SK-N-SH treated with all-trans-retinoic acid at 6 μM for 48 hours (cell line): ENCODE measurements at regions not wholly inside any gene's neighbourhood (a gene's known extent, or its start where the extent isn't known, plus 50 kb on each side); places are given as distances from the start of the nearest gene placed in this dataset.

Experiments used
- ATAC-seq: fragments of 200-7000 bp; cut with Tn5 transposase; 3 replicates; pipeline ENCODE4 v1.9.1; 2020; ENCODE audit warnings: mild to moderate bottlenecking, moderate library complexity
- ARNTL ChIP-seq: fragments of 450-650 bp; formaldehyde crosslinking; IDR thresholded peaks from 2 replicates; pipeline ENCODE4 v1.5.0; 2020; ENCODE audit warnings: low read depth, mild to moderate bottlenecking, moderate library complexity, borderline replicate concordance
- BACH2 ChIP-seq: fragments of 250-450 bp; sonication (Bioruptor Pico); IDR thresholded peaks from 2 replicates; pipeline ENCODE4 v1.9.0; 2021; ENCODE audit warnings: mild to moderate bottlenecking, borderline replicate concordance
- CREB5 ChIP-seq: fragments of 250-450 bp; sonication (Bioruptor Pico); IDR thresholded peaks from 2 replicates; pipeline ENCODE4 v1.5.1; 2020; ENCODE audit warnings: low read depth, mild to moderate bottlenecking, moderate library complexity
- CSDC2 ChIP-seq: fragments of 250-450 bp; sonication (Bioruptor Pico); IDR thresholded peaks from 2 replicates; pipeline ENCODE4 v1.5.0; 2020; ENCODE audit warnings: mild to moderate bottlenecking, moderate library complexity
- ESRRG ChIP-seq: fragments of 250-450 bp; sonication (Bioruptor Pico); IDR thresholded peaks from 2 replicates; pipeline ENCODE4 v1.6.1; 2021; ENCODE audit warnings: mild to moderate bottlenecking
- GLIS3 ChIP-seq: fragments of 250-450 bp; sonication (Bioruptor Pico); IDR thresholded peaks from 2 replicates; pipeline ENCODE4 v1.5.0; 2020; ENCODE audit warnings: mild to moderate bottlenecking, moderate library complexity
- ISL1 ChIP-seq: fragments of 250-450 bp; sonication (Bioruptor Pico); IDR thresholded peaks from 2 replicates; pipeline ENCODE4 v2.1.2; 2022; ENCODE audit warnings: mild to moderate bottlenecking, moderate library complexity
- OSR1 ChIP-seq: fragments of 250-450 bp; sonication (Bioruptor Pico); IDR thresholded peaks from 2 replicates; pipeline ENCODE4 v1.8.0; 2022; ENCODE audit warnings: moderate library complexity, mild to moderate bottlenecking, inconsistent platforms
- PPARA ChIP-seq: fragments of 250-450 bp; sonication (Bioruptor Pico); IDR thresholded peaks from 2 replicates; pipeline ENCODE4 v1.5.0; 2020; ENCODE audit warnings: mild to moderate bottlenecking, borderline replicate concordance
- RARB ChIP-seq: fragments of 250-450 bp; sonication (Bioruptor Pico); IDR thresholded peaks from 2 replicates; pipeline ENCODE4 v1.8.0; 2021; ENCODE audit warnings: mild to moderate bottlenecking, moderate library complexity
- SNAI2 ChIP-seq: fragments of 250-450 bp; sonication (Bioruptor Pico); IDR thresholded peaks from 2 replicates; pipeline ENCODE4 v1.5.0; 2020; ENCODE audit warnings: mild to moderate bottlenecking, moderate library complexity
- TCF4 ChIP-seq: fragments of 250-450 bp; sonication (Bioruptor Pico); IDR thresholded peaks from 2 replicates; pipeline ENCODE4 v1.8.0; 2021; ENCODE audit warnings: mild to moderate bottlenecking, moderate library complexity, borderline replicate concordance
- TOX ChIP-seq: fragments of 250-450 bp; sonication (Bioruptor Pico); IDR thresholded peaks from 2 replicates; pipeline ENCODE4 v1.8.0; 2021; ENCODE audit warnings: mild to moderate bottlenecking, moderate library complexity, borderline replicate concordance
- ZC3H10 ChIP-seq: fragments of 250-450 bp; sonication (Bioruptor Pico); IDR thresholded peaks from 2 replicates; pipeline ENCODE4 v1.5.1; 2021; ENCODE audit warnings: mild to moderate bottlenecking, moderate library complexity
- ZFP3 ChIP-seq: fragments of 250-450 bp; sonication (Bioruptor Pico); IDR thresholded peaks from 2 replicates; pipeline ENCODE4 v1.5.0; 2020; ENCODE audit warnings: mild to moderate bottlenecking, moderate library complexity
- ZFP30 ChIP-seq: fragments of 450-650 bp; formaldehyde crosslinking; IDR thresholded peaks from 2 replicates; pipeline ENCODE4 v1.5.0; 2022; ENCODE audit warnings: mild to moderate bottlenecking, moderate library complexity
- ZNF565 ChIP-seq: fragments of 450-650 bp; formaldehyde crosslinking; conservative IDR thresholded peaks from 2 replicates; pipeline ENCODE4 v1.5.0; 2020; ENCODE audit warnings: low read depth, mild to moderate bottlenecking, moderate library complexity
- ZNF70 ChIP-seq: fragments of 450-650 bp; formaldehyde crosslinking; IDR thresholded peaks from 2 replicates; pipeline ENCODE4 v1.5.0; 2020; ENCODE audit warnings: mild to moderate bottlenecking, moderate library complexity
- ZNF8 ChIP-seq: fragments of 450-650 bp; formaldehyde crosslinking; IDR thresholded peaks from 2 replicates; pipeline ENCODE4 v1.5.0; 2020; ENCODE audit warnings: mild to moderate bottlenecking, moderate library complexity
- TF ChIP-seq, protein P1 (sequence below): fragments of 250-450 bp; sonication (Bioruptor Pico); IDR thresholded peaks from 2 replicates; pipeline ENCODE4 v1.8.0; 2021; ENCODE audit warnings: low read depth, mild to moderate bottlenecking, moderate library complexity, borderline replicate concordance
- TF ChIP-seq, protein P2 (sequence below): fragments of 250-450 bp; sonication (Bioruptor Pico); IDR thresholded peaks from 2 replicates; pipeline ENCODE4 v1.5.0; 2020; ENCODE audit warnings: mild to moderate bottlenecking, moderate library complexity
- TF ChIP-seq, protein P3 (sequence below): fragments of 250-450 bp; sonication (Bioruptor Pico); IDR thresholded peaks from 2 replicates; pipeline ENCODE4 v1.5.1; 2021; ENCODE audit warnings: mild to moderate bottlenecking, moderate library complexity

DNA sequence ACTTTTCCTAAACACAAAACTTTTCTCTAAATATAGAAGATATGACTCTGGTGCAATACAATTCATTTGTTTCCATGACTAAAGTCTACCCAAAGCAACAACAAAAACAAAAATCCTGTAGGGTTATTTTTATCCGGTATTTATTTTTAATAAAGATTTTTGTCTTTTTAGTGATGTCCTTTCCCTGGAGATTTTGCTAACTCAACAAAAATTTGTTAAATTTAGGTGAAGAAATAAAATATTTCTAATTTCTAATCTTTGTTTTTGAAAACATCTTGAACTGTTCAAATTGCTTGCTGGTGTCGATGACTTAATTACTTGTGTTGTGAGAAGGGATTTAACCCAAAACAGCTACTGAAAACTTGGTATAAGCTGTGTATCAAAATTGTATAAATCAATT is 741.8 kb downstream of the HDGFL1 start:
- TF ChIP-seq ESRRG (CRISPR knock-in tag) (no peak), CREB5 (no peak), TOX (CRISPR knock-in tag) (no peak), ZNF565 (no peak), GLIS3 (CRISPR knock-in tag) (no peak), BACH2 (CRISPR knock-in tag) (no peak), ZNF70 (CRISPR knock-in tag) (no peak), TCF4 (no peak)
- ATAC-seq = no peak

GRCh38 chr6:23316131-23316530 is 746.8 kb downstream of the HDGFL1 start:
- TF ChIP-seq PPARA (no peak), ZC3H10 (CRISPR knock-in tag) (no peak), ZFP30 (no peak), ZFP3 (CRISPR knock-in tag) (no peak), ARNTL (CRISPR knock-in tag) (no peak), ISL1 (CRISPR knock-in tag) (no peak), CREB5 (no peak), ZNF70 (CRISPR knock-in tag) (no peak), ZNF565 (no peak), TOX (CRISPR knock-in tag) (no peak)
- TF ChIP-seq, protein P1, sequence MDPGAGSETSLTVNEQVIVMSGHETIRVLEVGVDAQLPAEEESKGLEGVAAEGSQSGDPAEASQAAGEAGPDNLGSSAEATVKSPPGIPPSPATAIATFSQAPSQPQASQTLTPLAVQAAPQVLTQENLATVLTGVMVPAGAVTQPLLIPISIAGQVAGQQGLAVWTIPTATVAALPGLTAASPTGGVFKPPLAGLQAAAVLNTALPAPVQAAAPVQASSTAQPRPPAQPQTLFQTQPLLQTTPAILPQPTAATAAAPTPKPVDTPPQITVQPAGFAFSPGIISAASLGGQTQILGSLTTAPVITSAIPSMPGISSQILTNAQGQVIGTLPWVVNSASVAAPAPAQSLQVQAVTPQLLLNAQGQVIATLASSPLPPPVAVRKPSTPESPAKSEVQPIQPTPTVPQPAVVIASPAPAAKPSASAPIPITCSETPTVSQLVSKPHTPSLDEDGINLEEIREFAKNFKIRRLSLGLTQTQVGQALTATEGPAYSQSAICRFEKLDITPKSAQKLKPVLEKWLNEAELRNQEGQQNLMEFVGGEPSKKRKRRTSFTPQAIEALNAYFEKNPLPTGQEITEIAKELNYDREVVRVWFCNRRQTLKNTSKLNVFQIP (CRISPR knock-in tag) = no peak
- TF ChIP-seq, protein P2, sequence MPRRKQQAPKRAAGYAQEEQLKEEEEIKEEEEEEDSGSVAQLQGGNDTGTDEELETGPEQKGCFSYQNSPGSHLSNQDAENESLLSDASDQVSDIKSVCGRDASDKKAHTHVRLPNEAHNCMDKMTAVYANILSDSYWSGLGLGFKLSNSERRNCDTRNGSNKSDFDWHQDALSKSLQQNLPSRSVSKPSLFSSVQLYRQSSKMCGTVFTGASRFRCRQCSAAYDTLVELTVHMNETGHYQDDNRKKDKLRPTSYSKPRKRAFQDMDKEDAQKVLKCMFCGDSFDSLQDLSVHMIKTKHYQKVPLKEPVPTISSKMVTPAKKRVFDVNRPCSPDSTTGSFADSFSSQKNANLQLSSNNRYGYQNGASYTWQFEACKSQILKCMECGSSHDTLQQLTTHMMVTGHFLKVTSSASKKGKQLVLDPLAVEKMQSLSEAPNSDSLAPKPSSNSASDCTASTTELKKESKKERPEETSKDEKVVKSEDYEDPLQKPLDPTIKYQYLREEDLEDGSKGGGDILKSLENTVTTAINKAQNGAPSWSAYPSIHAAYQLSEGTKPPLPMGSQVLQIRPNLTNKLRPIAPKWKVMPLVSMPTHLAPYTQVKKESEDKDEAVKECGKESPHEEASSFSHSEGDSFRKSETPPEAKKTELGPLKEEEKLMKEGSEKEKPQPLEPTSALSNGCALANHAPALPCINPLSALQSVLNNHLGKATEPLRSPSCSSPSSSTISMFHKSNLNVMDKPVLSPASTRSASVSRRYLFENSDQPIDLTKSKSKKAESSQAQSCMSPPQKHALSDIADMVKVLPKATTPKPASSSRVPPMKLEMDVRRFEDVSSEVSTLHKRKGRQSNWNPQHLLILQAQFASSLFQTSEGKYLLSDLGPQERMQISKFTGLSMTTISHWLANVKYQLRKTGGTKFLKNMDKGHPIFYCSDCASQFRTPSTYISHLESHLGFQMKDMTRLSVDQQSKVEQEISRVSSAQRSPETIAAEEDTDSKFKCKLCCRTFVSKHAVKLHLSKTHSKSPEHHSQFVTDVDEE (CRISPR knock-in tag) = no peak
- no peak for ATAC-seq

GRCh38 chr6:23316931-23317330 is 747.6 kb downstream of the HDGFL1 start:
- TF ChIP-seq ZNF8 (CRISPR knock-in tag) = no peak
- TF ChIP-seq ARNTL (CRISPR knock-in tag) = no peak
- no peak for TF ChIP-seq PPARA
- TF ChIP-seq ZNF70 (CRISPR knock-in tag) = no peak
- no peak for TF ChIP-seq RARB (CRISPR knock-in tag)
- no peak for TF ChIP-seq ZC3H10 (CRISPR knock-in tag)
- TF ChIP-seq ISL1 (CRISPR knock-in tag) = no peak
- TF ChIP-seq BACH2 (CRISPR knock-in tag) = no peak
- no peak for TF ChIP-seq CSDC2
- TF ChIP-seq, all 23 proteins: peak for 0
- no peak for ATAC-seq

GRCh38 chr6:23319582-23319981 is 750.2 kb downstream of the HDGFL1 start:
- no peak for ATAC-seq
- TF ChIP-seq, protein P2 (CRISPR knock-in tag) = no peak
- TF ChIP-seq ZFP3 (CRISPR knock-in tag) (no peak), ZNF70 (CRISPR knock-in tag) (no peak), ARNTL (CRISPR knock-in tag) (no peak), ZC3H10 (CRISPR knock-in tag) (no peak), CSDC2 (no peak), PPARA (no peak), RARB (CRISPR knock-in tag) (no peak), ZNF8 (CRISPR knock-in tag) (no peak), GLIS3 (CRISPR knock-in tag) (no peak), SNAI2 (CRISPR knock-in tag) (no peak), TOX (CRISPR knock-in tag) (no peak), OSR1 (no peak), ISL1 (CRISPR knock-in tag) (no peak), CREB5 (no peak)
- TF ChIP-seq, protein P3, sequence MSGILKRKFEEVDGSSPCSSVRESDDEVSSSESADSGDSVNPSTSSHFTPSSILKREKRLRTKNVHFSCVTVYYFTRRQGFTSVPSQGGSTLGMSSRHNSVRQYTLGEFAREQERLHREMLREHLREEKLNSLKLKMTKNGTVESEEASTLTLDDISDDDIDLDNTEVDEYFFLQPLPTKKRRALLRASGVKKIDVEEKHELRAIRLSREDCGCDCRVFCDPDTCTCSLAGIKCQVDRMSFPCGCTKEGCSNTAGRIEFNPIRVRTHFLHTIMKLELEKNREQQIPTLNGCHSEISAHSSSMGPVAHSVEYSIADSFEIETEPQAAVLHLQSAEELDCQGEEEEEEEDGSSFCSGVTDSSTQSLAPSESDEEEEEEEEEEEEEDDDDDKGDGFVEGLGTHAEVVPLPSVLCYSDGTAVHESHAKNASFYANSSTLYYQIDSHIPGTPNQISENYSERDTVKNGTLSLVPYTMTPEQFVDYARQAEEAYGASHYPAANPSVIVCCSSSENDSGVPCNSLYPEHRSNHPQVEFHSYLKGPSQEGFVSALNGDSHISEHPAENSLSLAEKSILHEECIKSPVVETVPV (CRISPR knock-in tag) = no peak
